ENCODE measurements at regions not wholly inside any gene's neighbourhood (a gene's known extent, or its start where the extent isn't known, plus 50 kb on each side); places are given as distances from the start of the nearest gene placed in this dataset.

GRCh38 chr5:68714810-68715209 lies 379.0 kb upstream of the SLC30A5 start:
- TF ChIP-seq CTCF (IDR thresholded peaks at IDR 0.05) (no peak), POLR2A (IDR thresholded peaks at IDR 0.05) (no peak), EP300 (IDR thresholded peaks at IDR 0.05) (no peak)

Data from ovary (tissue), 3 donors.